HG02981 (cell line): ENCODE measurements at regions not wholly inside any gene's neighbourhood (a gene's known extent, or its start where the extent isn't known, plus 50 kb on each side); places are given as distances from the start of the nearest gene placed in this dataset.
"Not testable (repeated sequence)": the region's sequence is repeated elsewhere in the genome, so short reads cannot be mapped to it uniquely, and the experiment has no call there.

ENCODE experiments used
- ATAC-seq: cut with Tn5 transposase; IDR thresholded peaks from one replicate; pipeline ENCODE4 v1.9.1; 2021; ENCODE audit warnings: mild to moderate bottlenecking, moderate library complexity; ENCODE audit not compliant: unreplicated experiment

GRCh38 chr10:117746541-117747448 is 204.2 kb downstream of the EMX2 start:
- ATAC-seq, result no peak

- no peak for ATAC-seq
These were observed 205.1 kb downstream of the EMX2 start for GRCh38 chr10:117747636-117748035.

- ATAC-seq, result no peak
These were observed 205.5 kb downstream of the EMX2 start for GRCh38 chr10:117748058-117748457.

GRCh38 chr10:117750616-117751015 is 208.1 kb downstream of the EMX2 start:
- no peak for ATAC-seq

GRCh38 chr10:117751259-117751658 is 208.7 kb downstream of the EMX2 start:
- ATAC-seq, result no peak

GRCh38 chr10:117752103-117752502 is 209.6 kb downstream of the EMX2 start:
- no peak for ATAC-seq

- no peak for ATAC-seq
These were observed 212.5 kb downstream of the EMX2 start for GRCh38 chr10:117754770-117755658.

GRCh38 chr10:117755659-117756014 is 213.1 kb downstream of the EMX2 start:
- ATAC-seq, result no peak

- no peak for ATAC-seq
These were observed 214.7 kb downstream of the EMX2 start for GRCh38 chr10:117757086-117757720.

GRCh38 chr10:117759266-117759665 is 216.7 kb downstream of the EMX2 start:
- ATAC-seq, result no peak

- ATAC-seq, result no peak
These were observed 219.1 kb downstream of the EMX2 start for GRCh38 chr10:117761695-117762094.

- ATAC-seq, result no peak
These were observed 219.7 kb downstream of the EMX2 start for GRCh38 chr10:117762126-117762818.

GRCh38 chr10:117762819-117763172 is 220.2 kb downstream of the EMX2 start:
- no peak for ATAC-seq

GRCh38 chr10:117763528-117763927 is 221.0 kb downstream of the EMX2 start:
- ATAC-seq, result no peak

GRCh38 chr10:117768333-117769042 is 225.9 kb downstream of the EMX2 start:
- no peak for ATAC-seq

GRCh38 chr10:117775526-117775925 is 233.0 kb downstream of the EMX2 start:
- ATAC-seq, result no peak

GRCh38 chr10:117777222-117777621 is 234.7 kb downstream of the EMX2 start:
- ATAC-seq, result not testable (repeated sequence)

- no peak for ATAC-seq
These were observed 235.7 kb downstream of the EMX2 start for GRCh38 chr10:117778241-117778640.

GRCh38 chr10:117780411-117780810 is 237.9 kb downstream of the EMX2 start:
- no peak for ATAC-seq

- no peak for ATAC-seq
These were observed 238.8 kb downstream of the EMX2 start for GRCh38 chr10:117781216-117781831.
